Neural progenitor cell (in vitro differentiated cells): ENCODE measurements at regions not wholly inside any gene's neighbourhood (a gene's known extent, or its start where the extent isn't known, plus 50 kb on each side); places are given as distances from the start of the nearest gene placed in this dataset. TPM values are rescaled to one million over a fixed set of nuclear protein-coding genes. Genes with fewer than 3 reads are reported as not detected.

ENCODE experiments used
- DNase-seq: peaks from one replicate; pipeline ENCODE4 v3.0.0-alpha.2; 2016; ENCODE audit warnings: low spot score
- H2AFZ ChIP-seq: fragments of 200-600 bp; sonication (generic); replicated peaks from 2 replicates; pipeline ENCODE4 v1.6.1; 2016; ENCODE audit warnings: antibody characterized with exemption
- H3F3A ChIP-seq: fragments of 200-600 bp; sonication (generic); 2 replicates; pipeline ENCODE4 v1.6.1; 2016; ENCODE audit warnings: antibody characterized with exemption, low read depth
- H3K27ac ChIP-seq: fragments of 200-600 bp; sonication (generic); 2 replicates; pipeline ENCODE4 v1.5.1; 2016; ENCODE audit warnings: mild to moderate bottlenecking
- H3K27me3 ChIP-seq: fragments of 200-600 bp; sonication (generic); 2 replicates; pipeline ENCODE4 v1.6.1; 2016; ENCODE audit warnings: mild to moderate bottlenecking, moderate library complexity
- H3K36me3 ChIP-seq: fragments of 200-600 bp; sonication (generic); 2 replicates; pipeline ENCODE4 v1.5.1; 2016
- H3K4me1 ChIP-seq: fragments of 200-600 bp; sonication (generic); 2 replicates; pipeline ENCODE4 v1.6.1; 2016; ENCODE audit warnings: mixed run types
- H3K4me2 ChIP-seq: fragments of 200-600 bp; sonication (generic); 2 replicates; pipeline ENCODE4 v1.6.1; 2016
- H3K4me3 ChIP-seq: fragments of 200-600 bp; sonication (generic); 2 replicates; pipeline ENCODE4 v1.5.1; 2016
- H3K79me2 ChIP-seq: fragments of 200-600 bp; sonication (generic); 2 replicates; pipeline ENCODE4 v1.6.1; 2016; ENCODE audit warnings: low read depth
- H3K9ac ChIP-seq: fragments of 200-600 bp; sonication (generic); 2 replicates; pipeline ENCODE4 v1.6.1; 2016
- H3K9me3 ChIP-seq: fragments of 200-600 bp; sonication (generic); 2 replicates; pipeline ENCODE4 v1.5.1; 2016; ENCODE audit warnings: low read depth
- H4K20me1 ChIP-seq: fragments of 200-600 bp; sonication (generic); 2 replicates; pipeline ENCODE4 v1.6.1; 2016; ENCODE audit warnings: low read depth
- H3K27ac Mint-ChIP-seq: 3 replicates; pipeline ENCODE4 v1.8.0; 2021; ENCODE audit warnings: mixed read lengths
- H3K27me3 Mint-ChIP-seq: 2 replicates; pipeline ENCODE4 v1.8.0; 2022; ENCODE audit warnings: low read depth, mild to moderate bottlenecking, inconsistent platforms, moderate library complexity, mixed read lengths; ENCODE audit not compliant: insufficient read depth
- H3K36me3 Mint-ChIP-seq: 3 replicates; pipeline ENCODE4 v1.8.0; 2021; ENCODE audit warnings: mixed read lengths
- H3K4me1 Mint-ChIP-seq: 3 replicates; pipeline ENCODE4 v1.8.0; 2021; ENCODE audit warnings: mixed read lengths
- H3K4me3 Mint-ChIP-seq: 3 replicates; pipeline ENCODE4 v1.8.0; 2021; ENCODE audit warnings: mild to moderate bottlenecking, moderate library complexity, mixed read lengths
- H3K9me3 Mint-ChIP-seq: 3 replicates; pipeline ENCODE4 v1.8.0; 2020; ENCODE audit warnings: mixed read lengths
- CTCF ChIP-seq: fragments of 200-600 bp; sonication (generic); IDR thresholded peaks from 2 replicates; pipeline ENCODE4 v1.5.1; 2017; ENCODE audit warnings: antibody characterized with exemption, mild to moderate bottlenecking
- EZH2 ChIP-seq: fragments of 200-600 bp; sonication (generic); IDR thresholded peaks from 2 replicates; pipeline ENCODE4 v1.6.1; 2017; ENCODE audit warnings: antibody characterized with exemption, mild to moderate bottlenecking, moderate library complexity
- EZH2phosphoT487 ChIP-seq: fragments of 200-600 bp; sonication (generic); IDR thresholded peaks from 2 replicates; pipeline ENCODE4 v1.6.1; 2017; ENCODE audit warnings: antibody characterized with exemption
- microRNA-seq: library from miRNA; unstranded; fragments of <30 nt; microRNA quantifications from one replicate; pipeline ENCODE4, GENCODE V29; 2016
- small RNA-seq: library from RNA; depleted of rRNA; stranded (forward); fragments of <200 nt; gene quantifications from one replicate; pipeline ENCODE3, GENCODE V24; 2015

DNA sequence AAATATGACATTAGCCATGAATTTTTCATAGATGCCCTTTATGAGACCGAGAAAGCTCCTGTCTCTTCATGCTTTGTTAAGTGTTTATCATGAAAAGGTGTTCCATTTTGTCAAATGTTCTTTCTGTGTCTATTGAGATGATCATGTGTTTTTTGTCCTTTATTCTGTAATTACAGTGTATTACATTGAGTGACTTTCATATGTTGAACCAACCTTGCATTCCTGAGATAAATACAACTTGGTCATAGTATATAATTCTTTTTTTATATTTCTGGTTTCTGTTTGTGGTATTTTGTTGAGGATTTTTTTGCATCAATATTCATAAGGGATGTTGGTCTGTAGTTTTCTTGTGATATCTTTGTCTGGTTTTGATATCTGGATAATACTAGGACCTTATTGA is 52.9 kb upstream of the HPCAL1 start:
- DNase-seq = no peak
- no peak overlapping the region for H3K27ac ChIP-seq
- Mint-ChIP-seq H3K36me3 (no peaks in the 10 kb centered on the region), H3K9me3 (peaks cover 11% of the 10 kb centered on the region), H3K27me3 (peaks cover 3% of the 10 kb centered on the region), H3K4me1 (peaks cover 4% of the 10 kb centered on the region), H3K27ac (no peak overlapping the region), H3K4me3 (no peak overlapping the region)
- no peaks in the 10 kb centered on the region for H3K36me3 ChIP-seq
- TF ChIP-seq CTCF (no peak), EZH2phosphoT487 (no peak), EZH2 (no peak)
- no peaks in the 10 kb centered on the region for H4K20me1 ChIP-seq
- H3K9me3 ChIP-seq = peaks cover 8% of the 10 kb centered on the region
- no peaks in the 10 kb centered on the region for H3K27me3 ChIP-seq
- no peak overlapping the region for H2AFZ ChIP-seq
- no peaks in the 10 kb centered on the region for H3F3A ChIP-seq
- H3K9ac ChIP-seq = no peak overlapping the region
- no peaks in the 10 kb centered on the region for H3K79me2 ChIP-seq
- H3K4me1 ChIP-seq = no peaks in the 10 kb centered on the region
- no peak overlapping the region for H3K4me3 ChIP-seq
- no peak overlapping the region for H3K4me2 ChIP-seq

GRCh38 chr2:10252224-10252623 is 50.5 kb upstream of the HPCAL1 start:
- no peaks in the 10 kb centered on the region for H3F3A ChIP-seq
- H3K36me3 ChIP-seq = no peaks in the 10 kb centered on the region
- H3K27ac ChIP-seq = no peak overlapping the region
- H3K4me3 Mint-ChIP-seq = no peak overlapping the region
- H3K4me3 ChIP-seq = no peak overlapping the region
- no peaks in the 10 kb centered on the region for H3K4me1 ChIP-seq
- no peak overlapping the region for H3K9ac ChIP-seq
- no peak for DNase-seq
- H3K9me3 Mint-ChIP-seq = peaks cover 11% of the 10 kb centered on the region
- H2AFZ ChIP-seq = no peak overlapping the region
- H3K4me1 Mint-ChIP-seq = peaks cover 6% of the 10 kb centered on the region
- H3K27ac Mint-ChIP-seq = no peak overlapping the region
- H3K9me3 ChIP-seq = peaks cover 8% of the 10 kb centered on the region
- peaks cover 3% of the 10 kb centered on the region for H3K27me3 Mint-ChIP-seq
- H4K20me1 ChIP-seq = no peaks in the 10 kb centered on the region
- H3K4me2 ChIP-seq = no peak overlapping the region
- no peak for TF ChIP-seq CTCF
- TF ChIP-seq EZH2 = no peak
- TF ChIP-seq EZH2phosphoT487 = no peak
- no peaks in the 10 kb centered on the region for H3K79me2 ChIP-seq
- no peaks in the 10 kb centered on the region for H3K27me3 ChIP-seq
- H3K36me3 Mint-ChIP-seq = no peaks in the 10 kb centered on the region

DNA sequence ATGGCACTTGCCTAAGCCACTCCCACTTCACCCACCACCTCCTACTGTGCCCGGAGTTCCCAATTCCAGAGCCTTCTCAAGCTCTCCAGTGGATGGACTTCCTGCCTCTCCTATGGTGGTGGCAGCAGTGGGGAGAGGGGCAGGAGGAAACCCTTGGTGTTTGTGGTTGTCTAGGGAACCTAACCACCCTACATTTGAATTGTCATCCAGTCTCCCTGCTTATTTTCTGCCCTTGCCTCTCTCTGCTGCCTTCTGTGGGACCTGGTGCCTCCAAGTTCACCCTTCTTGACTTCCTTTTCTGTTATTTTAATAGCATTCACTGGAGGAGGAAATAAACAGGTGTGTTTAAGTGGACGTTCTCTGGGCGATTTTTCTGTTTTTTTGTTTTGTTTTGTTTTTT is 50.0 kb upstream of the HPCAL1 start:
- Mint-ChIP-seq H3K27ac (no peak overlapping the region), H3K4me3 (no peak overlapping the region), H3K27me3 (peaks cover 3% of the 10 kb centered on the region), H3K9me3 (peaks cover 11% of the 10 kb centered on the region), H3K4me1 (peaks cover 6% of the 10 kb centered on the region), H3K36me3 (no peaks in the 10 kb centered on the region)
- H3K27me3 ChIP-seq = no peaks in the 10 kb centered on the region
- H3F3A ChIP-seq = no peaks in the 10 kb centered on the region
- H2AFZ ChIP-seq = no peak overlapping the region
- TF ChIP-seq EZH2 (no peak), EZH2phosphoT487 (no peak), CTCF (no peak)
- peaks cover 8% of the 10 kb centered on the region for H3K9me3 ChIP-seq
- no peak overlapping the region for H3K9ac ChIP-seq
- no peaks in the 10 kb centered on the region for H3K79me2 ChIP-seq
- H3K4me1 ChIP-seq = no peaks in the 10 kb centered on the region
- no peaks in the 10 kb centered on the region for H3K36me3 ChIP-seq
- H3K4me2 ChIP-seq = no peak overlapping the region
- no peak for DNase-seq
- no peak overlapping the region for H3K4me3 ChIP-seq
- no peaks in the 10 kb centered on the region for H4K20me1 ChIP-seq
- H3K27ac ChIP-seq = no peak overlapping the region

Small RNA genes in the stretch of these regions (microRNA-seq; reads per million reads assigned to microRNA genes)
- gene MIR4261 = not detected

Small RNA genes in the stretch of these regions (small RNA-seq; reads per million reads assigned to genes)
- gene MIR4261 = not detected
